Stimulated activated CD8-positive, alpha-beta memory T cell treated with anti-CD3 and anti-CD28 coated beads, Interleukin-12 subunit alpha, Interleukin-12 subunit beta, amount 100 ng/mL, for 24 hours (primary cell): ENCODE measurements at regions not wholly inside any gene's neighbourhood (a gene's known extent, or its start where the extent isn't known, plus 50 kb on each side); places are given as distances from the start of the nearest gene placed in this dataset.

Source experiments
- DNase-seq: peaks from one replicate; pipeline ENCODE4 v3.0.0-alpha.2; 2020; ENCODE audit errors: extremely low read depth

GRCh38 chr4:17174751-17175150, 276.3 kb upstream of the LDB2 start:
- no peak for DNase-seq

- no peak for DNase-seq
Measured at GRCh38 chr4:17173300-17173699, 274.9 kb upstream of the LDB2 start.

GRCh38 chr4:17170131-17170530, 271.7 kb upstream of the LDB2 start:
- no peak for DNase-seq

GRCh38 chr4:17169699-17170098, 271.3 kb upstream of the LDB2 start:
- DNase-seq: no peak

GRCh38 chr4:17168571-17168970, 270.1 kb upstream of the LDB2 start:
- no peak for DNase-seq

- DNase-seq: no peak
Measured at GRCh38 chr4:17166954-17167353, 268.5 kb upstream of the LDB2 start.

- DNase-seq: no peak
Measured at GRCh38 chr4:17165286-17165685, 266.8 kb upstream of the LDB2 start.

GRCh38 chr4:17164666-17165065, 266.2 kb upstream of the LDB2 start:
- no peak for DNase-seq

GRCh38 chr4:17163156-17163771, 264.8 kb upstream of the LDB2 start:
- no peak for DNase-seq

- no peak for DNase-seq
Measured at GRCh38 chr4:17157304-17157703, 258.9 kb upstream of the LDB2 start.

GRCh38 chr4:17155486-17155885, 257.0 kb upstream of the LDB2 start:
- DNase-seq: no peak

- DNase-seq: no peak
Measured at GRCh38 chr4:17153572-17153971, 255.1 kb upstream of the LDB2 start.

- DNase-seq: no peak
Measured at GRCh38 chr4:17152941-17153540, 254.6 kb upstream of the LDB2 start.

- DNase-seq: no peak
Measured at GRCh38 chr4:17142232-17142711, 243.8 kb upstream of the LDB2 start.

- DNase-seq: no peak
Measured at GRCh38 chr4:17138847-17139246, 240.4 kb upstream of the LDB2 start.

GRCh38 chr4:17134565-17134964, 236.1 kb upstream of the LDB2 start:
- DNase-seq: no peak

- no peak for DNase-seq
Measured at GRCh38 chr4:17134100-17134499, 235.7 kb upstream of the LDB2 start.

- no peak for DNase-seq
Measured at GRCh38 chr4:17132226-17132625, 233.8 kb upstream of the LDB2 start.

GRCh38 chr4:17128268-17128667, 229.8 kb upstream of the LDB2 start:
- DNase-seq: no peak

- DNase-seq: no peak
Measured at GRCh38 chr4:17126321-17126966, 228.0 kb upstream of the LDB2 start.

- DNase-seq: no peak
Measured at GRCh38 chr4:17124767-17125166, 226.3 kb upstream of the LDB2 start.

GRCh38 chr4:17120761-17121160, 222.3 kb upstream of the LDB2 start:
- DNase-seq: no peak

- DNase-seq: no peak
Measured at GRCh38 chr4:17117746-17118145, 219.3 kb upstream of the LDB2 start.
